H9 (cell line): ENCODE measurements at regions not wholly inside any gene's neighbourhood (a gene's known extent, or its start where the extent isn't known, plus 50 kb on each side); places are given as distances from the start of the nearest gene placed in this dataset.

Source experiments
- DNase-seq: peaks from one replicate; pipeline ENCODE4 v3.0.0-alpha.2; 2017
- H2AFZ ChIP-seq: one replicate; pipeline ENCODE4 v1.6.1; 2013; ENCODE audit warnings: mild to moderate bottlenecking, low read length, control low read depth, moderate library complexity
- H2AK5ac ChIP-seq: 2 replicates; pipeline ENCODE4 v1.6.1; 2013; ENCODE audit warnings: low read length, control low read depth, mixed read lengths; ENCODE audit not compliant: insufficient read length
- H2BK120ac ChIP-seq: one replicate; pipeline ENCODE4 v1.6.1; 2013; ENCODE audit warnings: low read depth, mild to moderate bottlenecking, low read length, control low read depth, inconsistent platforms; ENCODE audit not compliant: poor library complexity, severe bottlenecking
- H2BK12ac ChIP-seq: 2 replicates; pipeline ENCODE4 v1.6.1; 2013; ENCODE audit warnings: low read length, control low read depth, mixed read lengths, low read depth; ENCODE audit not compliant: insufficient read length
- H2BK15ac ChIP-seq: 2 replicates; pipeline ENCODE4 v1.6.1; 2013; ENCODE audit warnings: low read depth, low read length, control low read depth
- H2BK20ac ChIP-seq: one replicate; pipeline ENCODE4 v1.6.1; 2013; ENCODE audit warnings: low read depth, mild to moderate bottlenecking, low read length, control low read depth, inconsistent platforms; ENCODE audit not compliant: poor library complexity, severe bottlenecking
- H2BK5ac ChIP-seq: 2 replicates; pipeline ENCODE4 v1.6.1; 2013; ENCODE audit warnings: low read length, control low read depth, mixed read lengths; ENCODE audit not compliant: insufficient read length
- H3K14ac ChIP-seq: 2 replicates; pipeline ENCODE4 v1.6.1; 2013; ENCODE audit warnings: low read length, control low read depth; ENCODE audit not compliant: insufficient read depth
- H3K18ac ChIP-seq: 2 replicates; pipeline ENCODE4 v1.6.1; 2013; ENCODE audit warnings: low read depth, mild to moderate bottlenecking, mixed read lengths, low read length, control low read depth; ENCODE audit not compliant: insufficient read length
- H3K23ac ChIP-seq: 2 replicates; pipeline ENCODE4 v1.6.1; 2013; ENCODE audit warnings: low read length, control low read depth, mixed read lengths, low read depth; ENCODE audit not compliant: insufficient read length
- H3K23me2 ChIP-seq: 2 replicates; pipeline ENCODE4 v1.6.1; 2013; ENCODE audit warnings: low read depth, mild to moderate bottlenecking, mixed read lengths, low read length, control low read depth; ENCODE audit not compliant: insufficient read length, poor library complexity, severe bottlenecking
- H3K27ac ChIP-seq: 2 replicates; pipeline ENCODE4 v1.5.1; 2013; ENCODE audit warnings: low read length, control low read depth, mixed read lengths, low read depth; ENCODE audit not compliant: insufficient read length
- H3K27me3 ChIP-seq: 2 replicates; pipeline ENCODE4 v1.6.1; 2013; ENCODE audit warnings: low read length, control low read depth, inconsistent platforms; ENCODE audit not compliant: insufficient read depth
- H3K4ac ChIP-seq: 2 replicates; pipeline ENCODE4 v1.6.1; 2013; ENCODE audit warnings: low read depth, mild to moderate bottlenecking, control low read depth, inconsistent platforms, low read length, moderate library complexity
- H3K4me1 ChIP-seq: 2 replicates; pipeline ENCODE4 v1.6.1; 2013; ENCODE audit warnings: low read length, control low read depth, inconsistent platforms; ENCODE audit not compliant: insufficient read depth
- H3K4me2 ChIP-seq: 2 replicates; pipeline ENCODE4 v1.6.1; 2013; ENCODE audit warnings: low read length, control low read depth, mixed read lengths; ENCODE audit not compliant: insufficient read length, insufficient read depth
- H3K56ac ChIP-seq: 2 replicates; pipeline ENCODE4 v1.6.1; 2013; ENCODE audit warnings: low read depth, mild to moderate bottlenecking, mixed read lengths, low read length, control low read depth; ENCODE audit not compliant: insufficient read length
- H3K79me1 ChIP-seq: 2 replicates; pipeline ENCODE4 v1.6.1; 2013; ENCODE audit warnings: low read depth, mild to moderate bottlenecking, moderate library complexity, low read length, control low read depth, inconsistent platforms; ENCODE audit not compliant: insufficient read depth, poor library complexity, severe bottlenecking
- H3K79me2 ChIP-seq: 2 replicates; pipeline ENCODE4 v1.6.1; 2013; ENCODE audit warnings: low read length, control low read depth, inconsistent platforms; ENCODE audit not compliant: insufficient read depth
- H3K9ac ChIP-seq: 2 replicates; pipeline ENCODE4 v1.6.1; 2013; ENCODE audit warnings: low read length, control low read depth, mixed read lengths; ENCODE audit not compliant: insufficient read length; ENCODE audit errors: extremely low read depth
- H3K9me3 ChIP-seq: one replicate; pipeline ENCODE4 v1.6.1; 2013; ENCODE audit warnings: low read depth, low read length, inconsistent platforms; ENCODE audit not compliant: control insufficient read depth
- H3T11ph ChIP-seq: one replicate; pipeline ENCODE4 v1.6.1; 2013; ENCODE audit warnings: mild to moderate bottlenecking, low read length, control low read depth, inconsistent platforms
- H4K20me1 ChIP-seq: one replicate; pipeline ENCODE4 v1.6.1; 2013; ENCODE audit not compliant: control insufficient read depth, insufficient read length, insufficient read depth
- H4K5ac ChIP-seq: 2 replicates; pipeline ENCODE4 v1.6.1; 2013; ENCODE audit warnings: low read depth, mild to moderate bottlenecking, mixed read lengths, low read length, control low read depth; ENCODE audit not compliant: insufficient read length
- H4K8ac ChIP-seq: replicated peaks from 2 replicates; pipeline ENCODE4 v1.6.1; 2013; ENCODE audit warnings: low read length, control low read depth, mixed read lengths, low read depth; ENCODE audit not compliant: insufficient read length
- H4K91ac ChIP-seq: 2 replicates; pipeline ENCODE4 v1.6.1; 2013; ENCODE audit warnings: low read depth, mild to moderate bottlenecking, moderate library complexity, mixed read lengths, low read length, control low read depth; ENCODE audit not compliant: insufficient read length
- H3K27ac Mint-ChIP-seq, 3 experiments: 2 replicates in 2 of 3; 3 replicates in 1 of 3; pipeline ENCODE4 v1.8.0; 2020 to 2021; ENCODE audit warnings: mixed read lengths in 3 of 3, mild to moderate bottlenecking in 1 of 3, moderate library complexity in 1 of 3
- H3K27me3 Mint-ChIP-seq: 2 replicates; pipeline ENCODE4 v1.8.0; 2021; ENCODE audit warnings: low read depth, mild to moderate bottlenecking, moderate library complexity, mixed read lengths
- H3K36me3 Mint-ChIP-seq, 3 experiments: 2 replicates in 2 of 3; 3 replicates in 1 of 3; pipeline ENCODE4 v1.8.0; 2020 to 2021; ENCODE audit warnings: low read depth in 3 of 3, mixed read lengths in 3 of 3; ENCODE audit not compliant: insufficient read depth in 1 of 3
- H3K4me1 Mint-ChIP-seq, 2 experiments: 2 replicates each; pipeline ENCODE4 v1.8.0; 2020; ENCODE audit warnings: mixed read lengths in 2 of 2
- H3K4me3 Mint-ChIP-seq, 2 experiments: 2 replicates in 1 of 2; 3 replicates in 1 of 2; pipeline ENCODE4 v1.8.0; 2020 to 2021; ENCODE audit warnings: mild to moderate bottlenecking in 2 of 2, mixed read lengths in 2 of 2, moderate library complexity in 1 of 2
- H3K9me3 Mint-ChIP-seq, 2 experiments: 2 replicates in 1 of 2; 3 replicates in 1 of 2; pipeline ENCODE4 v1.8.0; 2020; ENCODE audit warnings: mild to moderate bottlenecking in 2 of 2, mixed read lengths in 2 of 2, moderate library complexity in 1 of 2
- CTCF ChIP-seq: fragments of 200-600 bp; sonication (generic); conservative IDR thresholded peaks from 3 replicates; pipeline ENCODE4 v1.8.0; 2021; ENCODE audit warnings: antibody characterized with exemption, mild to moderate bottlenecking
- WGBS: extraction: QIAGEN DNeasy Blood & Tissue Kit; methylation state at CpG from one replicate; pipeline ENCODE4 v1.1.7; 2013; ENCODE audit warnings: missing lambda C conversion rate, low lambda C conversion rate, mixed read lengths; ENCODE audit not compliant: insufficient read length; ENCODE audit errors: extremely low coverage; 5-methylcytosine and 5-hydroxymethylcytosine counted together

DNA sequence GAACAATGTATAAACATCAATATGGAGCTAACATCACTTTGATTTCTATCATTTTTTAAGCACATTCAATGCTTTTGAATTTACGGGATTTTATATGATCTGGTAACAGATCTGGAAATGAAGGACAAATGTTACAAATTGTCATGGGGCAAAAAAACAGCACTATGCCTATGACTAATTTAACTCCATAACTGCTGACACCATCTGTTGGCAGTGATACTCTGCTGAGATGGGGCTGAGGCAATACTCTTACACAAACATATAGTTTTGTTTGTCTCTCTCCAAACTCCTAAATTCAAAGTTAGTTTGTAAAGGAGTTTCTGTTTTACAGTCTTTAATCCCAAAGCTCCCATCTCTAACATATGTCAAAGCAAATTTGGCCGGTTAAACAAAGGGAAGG, 132.5 kb upstream of the FER start:
- no peak overlapping the region for H2BK120ac ChIP-seq

More for the DNA sequence above, 132.5 kb upstream of the FER start:
- Histone ChIP-seq H4K91ac (no peak overlapping the region), H4K20me1 (no peaks in the 10 kb centered on the region), H4K8ac (no peak overlapping the region), H3K79me1 (no peaks in the 10 kb centered on the region), H3K23ac (no peak overlapping the region), H2AFZ (no peak overlapping the region), H3K79me2 (no peaks in the 10 kb centered on the region), H3K9ac (no peak overlapping the region), H3K14ac (no peak overlapping the region), H2BK20ac (no peak overlapping the region), H3K4ac (no peak overlapping the region), H3K27ac (no peak overlapping the region), H4K5ac (no peak overlapping the region), H3K56ac (no peak overlapping the region), H2BK12ac (no peak overlapping the region), H3K9me3 (peaks cover 4% of the 10 kb centered on the region), H3K4me1 (peaks cover 3% of the 10 kb centered on the region; the same call in 1 of the 2 replicates), H2AK5ac (no peak overlapping the region), H3K23me2 (no peaks in the 10 kb centered on the region), H3K4me2 (no peak overlapping the region), H2BK15ac (no peak overlapping the region), H2BK5ac (no peak overlapping the region), H3K27me3 (no peaks in the 10 kb centered on the region), H3T11ph (no peak overlapping the region), H3K18ac (no peak overlapping the region)
- Mint-ChIP-seq H3K27me3 (no peaks in the 10 kb centered on the region), H3K36me3 (peaks cover 13 to 27% (median 22%) of the 10 kb centered on the region in 3 experiments), H3K9me3 (peaks cover 21 to 29% of the 10 kb centered on the region in 2 experiments), H3K27ac (no peak overlapping the region), H3K4me3 (no peak overlapping the region), H3K4me1 (peaks cover 9 to 18% of the 10 kb centered on the region in 2 experiments)
- WGBS = no CpG with 5 or more reads among the region's 2 CpGs
- no peak for DNase-seq
- TF ChIP-seq CTCF = no peak
